ENCODE measurements at regions not wholly inside any gene's neighbourhood (a gene's known extent, or its start where the extent isn't known, plus 50 kb on each side); places are given as distances from the start of the nearest gene placed in this dataset.

DNA sequence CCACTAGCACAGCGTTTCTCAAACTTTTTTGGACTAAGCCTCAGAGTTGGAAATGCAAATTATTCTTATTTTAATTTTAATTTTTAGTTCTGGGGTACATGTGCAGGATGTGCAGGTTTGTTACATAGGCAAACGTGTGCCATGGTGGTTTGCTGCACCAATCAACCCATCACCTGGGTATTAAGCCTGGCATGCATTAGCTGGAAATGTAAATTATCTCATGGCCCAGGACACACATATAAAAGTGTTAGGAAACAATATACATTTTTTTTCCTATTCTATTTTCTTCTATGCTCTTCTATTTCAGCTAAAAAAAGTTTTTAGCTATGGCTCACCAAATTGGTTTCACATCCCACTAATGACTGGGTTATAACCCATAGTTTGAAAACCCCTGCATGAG, 73.3 kb upstream of the LRIG1 start:
- Mint-ChIP-seq H3K4me3 (no peak overlapping the region), H3K27ac (no peak overlapping the region), H3K36me3 (ENCODE audit: low read depth) (no peaks in the 10 kb centered on the region), H3K27me3 (peaks cover 12% of the 10 kb centered on the region), H3K4me1 (ENCODE audit: low read depth) (no peaks in the 10 kb centered on the region), H3K9me3 (no peaks in the 10 kb centered on the region)
- intact Hi-C loops (cut with micrococcal nuclease) = no loop called here
- ChIA-PET POLR2A (no interaction called here), CTCF (no interaction called here)
- no peak for DNase-seq
- TF ChIP-seq, protein P1, sequence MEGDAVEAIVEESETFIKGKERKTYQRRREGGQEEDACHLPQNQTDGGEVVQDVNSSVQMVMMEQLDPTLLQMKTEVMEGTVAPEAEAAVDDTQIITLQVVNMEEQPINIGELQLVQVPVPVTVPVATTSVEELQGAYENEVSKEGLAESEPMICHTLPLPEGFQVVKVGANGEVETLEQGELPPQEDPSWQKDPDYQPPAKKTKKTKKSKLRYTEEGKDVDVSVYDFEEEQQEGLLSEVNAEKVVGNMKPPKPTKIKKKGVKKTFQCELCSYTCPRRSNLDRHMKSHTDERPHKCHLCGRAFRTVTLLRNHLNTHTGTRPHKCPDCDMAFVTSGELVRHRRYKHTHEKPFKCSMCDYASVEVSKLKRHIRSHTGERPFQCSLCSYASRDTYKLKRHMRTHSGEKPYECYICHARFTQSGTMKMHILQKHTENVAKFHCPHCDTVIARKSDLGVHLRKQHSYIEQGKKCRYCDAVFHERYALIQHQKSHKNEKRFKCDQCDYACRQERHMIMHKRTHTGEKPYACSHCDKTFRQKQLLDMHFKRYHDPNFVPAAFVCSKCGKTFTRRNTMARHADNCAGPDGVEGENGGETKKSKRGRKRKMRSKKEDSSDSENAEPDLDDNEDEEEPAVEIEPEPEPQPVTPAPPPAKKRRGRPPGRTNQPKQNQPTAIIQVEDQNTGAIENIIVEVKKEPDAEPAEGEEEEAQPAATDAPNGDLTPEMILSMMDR (IDR thresholded peaks at IDR 0.05) = no peak
- ATAC-seq = no peak

DNA sequence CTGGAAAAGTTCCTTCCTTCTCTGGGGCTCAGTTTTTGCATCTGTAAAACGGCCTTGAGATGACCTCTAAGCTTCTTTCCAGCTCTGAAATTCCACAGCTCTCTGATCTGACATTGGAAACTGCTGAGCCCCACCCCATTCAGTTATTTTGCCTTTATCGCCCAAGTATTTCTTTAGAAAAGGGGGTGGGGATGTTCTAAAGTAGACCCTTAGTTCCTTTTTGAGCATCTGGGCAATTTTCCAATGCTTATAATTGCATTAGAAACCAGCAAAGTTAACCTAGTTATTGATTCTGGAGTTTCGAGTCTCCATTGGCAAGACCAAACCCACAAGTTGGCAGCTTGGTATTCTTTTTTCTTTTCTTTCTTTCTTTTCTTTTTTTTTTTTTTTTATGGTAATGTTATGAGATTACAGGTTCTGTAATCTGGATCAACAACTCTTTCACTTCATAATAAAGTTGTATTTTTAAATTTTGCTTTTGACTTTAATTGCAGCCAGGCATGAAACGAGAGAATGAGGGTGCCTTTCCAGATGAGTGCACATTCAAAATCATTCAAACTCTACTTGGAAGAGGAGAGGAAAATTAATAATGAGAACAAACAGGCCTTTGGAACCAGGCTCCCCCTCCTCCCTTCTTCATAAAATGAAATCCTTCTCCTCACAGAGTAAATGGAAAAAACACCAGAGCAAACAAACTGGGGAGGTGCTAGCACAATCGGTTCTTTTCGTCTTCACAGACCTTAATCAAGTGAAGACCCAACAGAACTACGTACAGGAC, 76.8 kb upstream of the LRIG1 start:
- intact Hi-C loops (cut with micrococcal nuclease) = no loop called here
- POLR2A ChIA-PET = no interaction called here
- Mint-ChIP-seq H3K9me3 (no peaks in the 10 kb centered on the region), H3K27me3 (peaks cover 23% of the 10 kb centered on the region), H3K27ac (no peak overlapping the region), H3K36me3 (ENCODE audit: low read depth) (no peaks in the 10 kb centered on the region), H3K4me1 (ENCODE audit: low read depth) (peaks cover 4% of the 10 kb centered on the region), H3K4me3 (no peak overlapping the region)
- CTCF ChIA-PET = no interaction called here
- ATAC-seq (no peak), DNase-seq (no peak)
- TF ChIP-seq, protein P1 (IDR thresholded peaks at IDR 0.05) = no peak

DNA sequence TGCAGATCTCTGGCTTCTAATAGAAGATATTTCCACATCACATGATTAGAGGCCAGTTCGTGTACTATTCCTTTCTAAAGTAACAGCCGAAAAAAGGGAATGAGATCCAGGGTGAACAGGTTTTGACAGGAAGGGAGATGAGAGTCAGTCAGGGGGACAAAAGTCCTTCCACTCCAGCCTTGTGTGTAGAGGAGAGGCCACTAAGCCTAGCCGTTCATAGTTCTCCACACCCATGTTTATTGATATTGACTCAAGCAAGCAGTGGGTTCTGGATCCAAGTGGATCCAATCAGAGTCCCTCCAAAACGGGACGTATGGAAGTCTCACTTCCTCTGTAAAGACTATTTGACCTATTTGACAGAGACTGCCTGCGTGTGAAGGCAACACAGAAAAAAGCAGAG, 80.4 kb upstream of the LRIG1 start:
- ATAC-seq (no peak), DNase-seq (no peak)
- no peaks in the 10 kb centered on the region for H3K36me3 Mint-ChIP-seq (ENCODE audit: low read depth)
- H3K4me3 Mint-ChIP-seq = no peak overlapping the region
- peaks cover 28% of the 10 kb centered on the region for H3K27me3 Mint-ChIP-seq
- no peak overlapping the region for H3K27ac Mint-ChIP-seq
- H3K9me3 Mint-ChIP-seq = no peaks in the 10 kb centered on the region
- CTCF ChIA-PET = no interaction called here
- POLR2A ChIA-PET = no interaction called here
- TF ChIP-seq, protein P1 (IDR thresholded peaks at IDR 0.05) = no peak
- intact Hi-C loops (cut with micrococcal nuclease) = no loop called here
- H3K4me1 Mint-ChIP-seq (ENCODE audit: low read depth) = peaks cover 15% of the 10 kb centered on the region

DNA sequence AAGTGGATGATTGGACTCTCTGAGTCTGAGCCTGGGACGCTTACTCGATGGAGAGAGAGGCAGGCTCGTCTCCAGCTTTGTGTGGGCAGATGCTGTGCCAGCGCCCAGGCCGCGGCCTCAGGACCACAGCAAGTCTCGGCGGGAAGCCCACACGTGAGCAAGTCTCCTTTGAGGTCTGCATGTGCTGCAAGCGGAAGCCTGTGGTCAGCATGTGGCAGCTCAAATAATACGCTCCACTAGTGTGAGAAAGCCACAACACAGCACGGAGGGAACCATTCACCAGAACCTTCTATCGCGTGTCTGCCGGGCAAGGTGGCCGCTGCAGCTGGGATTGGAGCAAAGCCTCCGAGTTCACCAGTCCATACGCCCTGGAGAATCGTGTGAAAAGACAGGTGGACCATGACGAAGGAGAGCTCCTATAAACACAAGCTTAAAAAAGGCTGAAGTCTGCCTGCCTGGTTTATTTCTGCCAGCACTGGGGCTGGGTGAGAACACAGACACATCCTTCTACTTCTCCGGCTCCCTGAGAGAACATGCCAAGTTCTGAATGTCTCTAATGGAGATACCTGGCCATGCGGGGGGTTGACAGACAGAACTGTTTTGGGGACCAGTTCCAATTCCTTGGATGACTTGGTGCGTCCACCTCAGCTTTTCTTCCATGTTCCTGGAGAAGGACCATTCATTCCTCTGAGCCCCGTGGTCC, 82.0 kb upstream of the LRIG1 start:
- intact Hi-C loops (cut with micrococcal nuclease) = no loop called here
- H3K4me3 Mint-ChIP-seq = no peak overlapping the region
- H3K27ac Mint-ChIP-seq = no peak overlapping the region
- H3K9me3 Mint-ChIP-seq = no peaks in the 10 kb centered on the region
- ChIA-PET POLR2A (no interaction called here), CTCF (interaction anchor here (1.0 to 1.2 kb wide), 4 partner anchors 9 to 240 kb away, joined by 3 to 4 read pairs (median 4); no protein-coding TSS in a partner anchor)
- TF ChIP-seq, protein P1 (IDR thresholded peaks at IDR 0.05) = no peak
- DNase-seq = peak; percentile 53
- peak; percentile 37 for ATAC-seq
- H3K36me3 Mint-ChIP-seq (ENCODE audit: low read depth) = no peaks in the 10 kb centered on the region
- H3K27me3 Mint-ChIP-seq = peaks cover 30% of the 10 kb centered on the region
- H3K4me1 Mint-ChIP-seq (ENCODE audit: low read depth) = peaks cover 15% of the 10 kb centered on the region

DNA sequence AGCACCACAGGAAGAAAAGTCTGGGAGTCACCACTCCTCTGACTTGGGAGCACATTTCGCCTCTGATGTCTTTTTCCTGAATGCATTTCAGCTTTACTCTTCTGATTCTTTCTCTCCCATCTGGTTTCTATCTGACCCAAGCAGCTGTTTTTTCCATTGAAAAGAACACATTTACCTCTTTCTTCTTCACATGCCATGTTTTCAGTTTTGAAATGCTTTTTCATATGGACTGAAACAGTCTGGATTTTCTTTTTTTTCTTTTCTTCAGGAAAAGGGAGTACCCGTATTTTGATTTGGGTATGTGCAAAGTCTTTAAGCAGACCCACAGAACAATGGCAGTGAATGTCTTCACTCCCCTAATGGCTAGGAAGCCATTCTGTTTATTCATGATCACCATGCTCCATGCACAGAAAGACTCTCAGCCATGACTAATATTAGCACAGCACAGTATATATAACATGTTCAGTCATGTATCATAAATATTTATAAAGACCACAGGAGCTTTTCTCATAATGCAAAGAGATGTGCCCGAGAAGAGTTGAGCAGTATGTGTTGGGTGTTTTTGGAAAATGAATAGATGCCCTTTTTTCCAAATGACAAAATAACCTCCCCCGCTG, 82.7 kb upstream of the LRIG1 start:
- ATAC-seq = no peak
- Mint-ChIP-seq H3K27me3 (peaks cover 27% of the 10 kb centered on the region), H3K27ac (no peak overlapping the region), H3K4me1 (ENCODE audit: low read depth) (peaks cover 15% of the 10 kb centered on the region), H3K9me3 (no peaks in the 10 kb centered on the region), H3K4me3 (no peak overlapping the region), H3K36me3 (ENCODE audit: low read depth) (no peaks in the 10 kb centered on the region)
- ChIA-PET CTCF (interaction anchor here (1.1 to 1.2 kb wide), 2 partner anchors 11 to 33 kb away, joined by 3 to 4 read pairs; no protein-coding TSS in a partner anchor), POLR2A (no interaction called here)
- TF ChIP-seq, protein P1 (IDR thresholded peaks at IDR 0.05) = no peak
- DNase-seq = no peak
- intact Hi-C loops (cut with micrococcal nuclease) = no loop called here

All from activated CD8-positive, alpha-beta T cell treated with anti-CD3 and anti-CD28 coated beads for 36 hours (primary cell).